GM23338 (cell line): ENCODE measurements at regions not wholly inside any gene's neighbourhood (a gene's known extent, or its start where the extent isn't known, plus 50 kb on each side); places are given as distances from the start of the nearest gene placed in this dataset.

Experiments used
- ATAC-seq: fragments of 200-7000 bp; cut with Tn5 transposase; 3 replicates; pipeline ENCODE4 v1.9.1; 2020
- DNase-seq: peaks from one replicate; pipeline ENCODE4 v3.0.0-alpha.2; 2015; ENCODE audit warnings: low spot score
- H2AFZ ChIP-seq: fragments of 200-600 bp; sonication (generic); 2 replicates; pipeline ENCODE4 v1.8.0; 2016; ENCODE audit warnings: antibody characterized with exemption, mild to moderate bottlenecking, moderate library complexity
- H3F3A ChIP-seq: fragments of 200-600 bp; sonication (generic); replicated peaks from 2 replicates; pipeline ENCODE4 v1.8.0; 2017; ENCODE audit warnings: antibody characterized with exemption, mixed run types, low read depth
- H3K27ac ChIP-seq: fragments of 200-600 bp; sonication (generic); 2 replicates; pipeline ENCODE4 v1.6.1; 2016; ENCODE audit warnings: low read depth
- H3K27me3 ChIP-seq: fragments of 200-600 bp; sonication (generic); 2 replicates; pipeline ENCODE4 v1.8.0; 2016; ENCODE audit warnings: mild to moderate bottlenecking, mixed run types, moderate library complexity; ENCODE audit not compliant: insufficient read depth
- H3K36me3 ChIP-seq: fragments of 200-600 bp; sonication (generic); 2 replicates; pipeline ENCODE4 v1.8.0; 2016; ENCODE audit warnings: mild to moderate bottlenecking; ENCODE audit not compliant: insufficient read depth
- H3K4me1 ChIP-seq: fragments of 200-600 bp; sonication (generic); 2 replicates; pipeline ENCODE4 v1.8.0; 2016; ENCODE audit warnings: mild to moderate bottlenecking, moderate library complexity; ENCODE audit not compliant: insufficient read depth
- H3K4me2 ChIP-seq: fragments of 200-600 bp; sonication (generic); 2 replicates; pipeline ENCODE4 v1.7.1; 2017; ENCODE audit warnings: mixed run types
- H3K4me3 ChIP-seq: fragments of 200-600 bp; sonication (generic); 2 replicates; pipeline ENCODE4 v1.6.1; 2016; ENCODE audit warnings: mixed run types
- H3K79me2 ChIP-seq: fragments of 200-600 bp; sonication (generic); replicated peaks from 2 replicates; pipeline ENCODE4 v1.8.0; 2017; ENCODE audit warnings: mild to moderate bottlenecking; ENCODE audit not compliant: insufficient read depth
- H3K9me2 ChIP-seq: fragments of 200-600 bp; sonication (generic); 2 replicates; pipeline ENCODE4 v1.8.0; 2017; ENCODE audit not compliant: insufficient read depth
- H4K20me1 ChIP-seq: fragments of 200-600 bp; sonication (generic); replicated peaks from 2 replicates; pipeline ENCODE4 v1.8.0; 2017; ENCODE audit warnings: mild to moderate bottlenecking; ENCODE audit not compliant: insufficient read depth
- H3K27ac Mint-ChIP-seq: 2 replicates; pipeline ENCODE4 v1.8.0; 2020; ENCODE audit warnings: inconsistent platforms, mild to moderate bottlenecking, moderate library complexity, mixed read lengths
- H3K27me3 Mint-ChIP-seq: 3 replicates; pipeline ENCODE4 v1.8.0; 2022; ENCODE audit warnings: low read depth, mild to moderate bottlenecking, moderate library complexity, mixed read lengths, inconsistent platforms; ENCODE audit not compliant: insufficient read depth, poor library complexity
- H3K36me3 Mint-ChIP-seq: 3 replicates; pipeline ENCODE4 v1.8.0; 2021; ENCODE audit warnings: low read depth, mild to moderate bottlenecking, inconsistent platforms, moderate library complexity, mixed read lengths
- H3K4me1 Mint-ChIP-seq: 3 replicates; pipeline ENCODE4 v1.8.0; 2020; ENCODE audit warnings: mild to moderate bottlenecking, inconsistent platforms, mixed read lengths
- H3K4me3 Mint-ChIP-seq: 3 replicates; pipeline ENCODE4 v1.8.0; 2021; ENCODE audit warnings: moderate library complexity, mild to moderate bottlenecking, inconsistent platforms, mixed read lengths
- H3K9me3 Mint-ChIP-seq: 3 replicates; pipeline ENCODE4 v1.8.0; 2020; ENCODE audit warnings: moderate library complexity, mild to moderate bottlenecking, inconsistent platforms, mixed read lengths
- CREB1 ChIP-seq: fragments of 250-450 bp; sonication (Bioruptor Pico); IDR thresholded peaks from 2 replicates; pipeline ENCODE4 v1.5.0; 2020; ENCODE audit warnings: low read depth, mild to moderate bottlenecking, moderate library complexity
- EZH2 ChIP-seq: fragments of 200-600 bp; sonication (generic); IDR thresholded peaks from one replicate; pipeline ENCODE4 v1.8.0; 2017; ENCODE audit warnings: antibody characterized with exemption, mild to moderate bottlenecking, low read depth; ENCODE audit not compliant: unreplicated experiment
- EZH2phosphoT487 ChIP-seq: fragments of 200-600 bp; sonication (generic); IDR thresholded peaks from one replicate; pipeline ENCODE4 v1.8.1; 2018; ENCODE audit warnings: antibody characterized with exemption; ENCODE audit not compliant: unreplicated experiment
- JUNB ChIP-seq: IDR thresholded peaks from one replicate; pipeline ENCODE4 v1.6.1; 2016; ENCODE audit warnings: antibody characterized with exemption; ENCODE audit not compliant: unreplicated experiment
- NANOG ChIP-seq: IDR thresholded peaks from 2 replicates; pipeline ENCODE4 v1.6.1; 2016; ENCODE audit warnings: antibody characterized with exemption, borderline replicate concordance
- POLR2AphosphoS5 ChIP-seq: IDR thresholded peaks from 2 replicates; pipeline ENCODE4 v1.6.1; 2016; ENCODE audit warnings: antibody characterized with exemption, low read depth
- STAT1 ChIP-seq: IDR thresholded peaks from one replicate; pipeline ENCODE4 v1.6.1; 2016; ENCODE audit warnings: antibody characterized with exemption; ENCODE audit not compliant: unreplicated experiment
- ZNF114 ChIP-seq: fragments of 250-450 bp; sonication (Bioruptor Pico); IDR thresholded peaks from 2 replicates; pipeline ENCODE4 v1.5.0; 2020; ENCODE audit warnings: mild to moderate bottlenecking, moderate library complexity
- ZNF331 ChIP-seq: fragments of 250-450 bp; sonication (Bioruptor Pico); IDR thresholded peaks from 2 replicates; pipeline ENCODE4 v1.5.0; 2020; ENCODE audit warnings: low read depth, mild to moderate bottlenecking, moderate library complexity
- TF ChIP-seq, protein P1 (sequence below): fragments of 250-450 bp; sonication (Bioruptor Pico); IDR thresholded peaks from 2 replicates; pipeline ENCODE4 v1.5.0; 2020; ENCODE audit warnings: mild to moderate bottlenecking, moderate library complexity
- TF ChIP-seq, protein P2 (sequence below): IDR thresholded peaks from one replicate; pipeline ENCODE4 v1.6.1; 2018; ENCODE audit warnings: antibody characterized with exemption; ENCODE audit not compliant: unreplicated experiment
- TF ChIP-seq, protein P3 (sequence below): IDR thresholded peaks from 2 replicates; pipeline ENCODE4 v1.6.1; 2016; ENCODE audit warnings: antibody characterized with exemption
- TF ChIP-seq, protein P4 (sequence below), 2 experiments: fragments of 200-600 bp in 1 of 2; sonication (generic) in 1 of 2; conservative IDR thresholded peaks; 2 replicates each; pipeline versions ENCODE4 v1.5.1 to v1.6.1; 2016 to 2017; ENCODE audit warnings: antibody characterized with exemption in 2 of 2, low read depth in 2 of 2, mild to moderate bottlenecking in 2 of 2, moderate library complexity in 1 of 2

DNA sequence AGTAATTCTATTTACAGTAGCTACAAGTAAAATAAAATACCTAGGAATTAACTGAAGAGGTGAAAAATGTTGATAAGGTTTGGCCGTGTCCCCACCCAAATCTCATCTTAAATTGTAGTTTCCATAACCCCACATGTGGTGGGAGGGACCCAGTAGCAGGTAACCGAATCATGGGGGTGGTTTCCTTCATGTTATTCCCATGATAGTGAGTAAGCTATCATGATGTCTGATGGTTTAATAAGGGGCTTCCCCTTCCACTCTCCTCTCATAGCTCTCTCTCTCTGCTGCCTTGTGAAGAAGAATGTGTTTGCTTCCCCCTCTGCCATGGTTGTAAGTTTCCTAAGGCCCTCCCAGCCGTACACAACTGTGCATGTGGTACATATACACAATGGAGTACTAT is 1170.7 kb downstream of the BCL11B start:
- no peak for TF ChIP-seq STAT1
- TF ChIP-seq ZNF331 = no peak
- TF ChIP-seq POLR2AphosphoS5 = no peak
- no peak for TF ChIP-seq EZH2
- TF ChIP-seq, protein P1, sequence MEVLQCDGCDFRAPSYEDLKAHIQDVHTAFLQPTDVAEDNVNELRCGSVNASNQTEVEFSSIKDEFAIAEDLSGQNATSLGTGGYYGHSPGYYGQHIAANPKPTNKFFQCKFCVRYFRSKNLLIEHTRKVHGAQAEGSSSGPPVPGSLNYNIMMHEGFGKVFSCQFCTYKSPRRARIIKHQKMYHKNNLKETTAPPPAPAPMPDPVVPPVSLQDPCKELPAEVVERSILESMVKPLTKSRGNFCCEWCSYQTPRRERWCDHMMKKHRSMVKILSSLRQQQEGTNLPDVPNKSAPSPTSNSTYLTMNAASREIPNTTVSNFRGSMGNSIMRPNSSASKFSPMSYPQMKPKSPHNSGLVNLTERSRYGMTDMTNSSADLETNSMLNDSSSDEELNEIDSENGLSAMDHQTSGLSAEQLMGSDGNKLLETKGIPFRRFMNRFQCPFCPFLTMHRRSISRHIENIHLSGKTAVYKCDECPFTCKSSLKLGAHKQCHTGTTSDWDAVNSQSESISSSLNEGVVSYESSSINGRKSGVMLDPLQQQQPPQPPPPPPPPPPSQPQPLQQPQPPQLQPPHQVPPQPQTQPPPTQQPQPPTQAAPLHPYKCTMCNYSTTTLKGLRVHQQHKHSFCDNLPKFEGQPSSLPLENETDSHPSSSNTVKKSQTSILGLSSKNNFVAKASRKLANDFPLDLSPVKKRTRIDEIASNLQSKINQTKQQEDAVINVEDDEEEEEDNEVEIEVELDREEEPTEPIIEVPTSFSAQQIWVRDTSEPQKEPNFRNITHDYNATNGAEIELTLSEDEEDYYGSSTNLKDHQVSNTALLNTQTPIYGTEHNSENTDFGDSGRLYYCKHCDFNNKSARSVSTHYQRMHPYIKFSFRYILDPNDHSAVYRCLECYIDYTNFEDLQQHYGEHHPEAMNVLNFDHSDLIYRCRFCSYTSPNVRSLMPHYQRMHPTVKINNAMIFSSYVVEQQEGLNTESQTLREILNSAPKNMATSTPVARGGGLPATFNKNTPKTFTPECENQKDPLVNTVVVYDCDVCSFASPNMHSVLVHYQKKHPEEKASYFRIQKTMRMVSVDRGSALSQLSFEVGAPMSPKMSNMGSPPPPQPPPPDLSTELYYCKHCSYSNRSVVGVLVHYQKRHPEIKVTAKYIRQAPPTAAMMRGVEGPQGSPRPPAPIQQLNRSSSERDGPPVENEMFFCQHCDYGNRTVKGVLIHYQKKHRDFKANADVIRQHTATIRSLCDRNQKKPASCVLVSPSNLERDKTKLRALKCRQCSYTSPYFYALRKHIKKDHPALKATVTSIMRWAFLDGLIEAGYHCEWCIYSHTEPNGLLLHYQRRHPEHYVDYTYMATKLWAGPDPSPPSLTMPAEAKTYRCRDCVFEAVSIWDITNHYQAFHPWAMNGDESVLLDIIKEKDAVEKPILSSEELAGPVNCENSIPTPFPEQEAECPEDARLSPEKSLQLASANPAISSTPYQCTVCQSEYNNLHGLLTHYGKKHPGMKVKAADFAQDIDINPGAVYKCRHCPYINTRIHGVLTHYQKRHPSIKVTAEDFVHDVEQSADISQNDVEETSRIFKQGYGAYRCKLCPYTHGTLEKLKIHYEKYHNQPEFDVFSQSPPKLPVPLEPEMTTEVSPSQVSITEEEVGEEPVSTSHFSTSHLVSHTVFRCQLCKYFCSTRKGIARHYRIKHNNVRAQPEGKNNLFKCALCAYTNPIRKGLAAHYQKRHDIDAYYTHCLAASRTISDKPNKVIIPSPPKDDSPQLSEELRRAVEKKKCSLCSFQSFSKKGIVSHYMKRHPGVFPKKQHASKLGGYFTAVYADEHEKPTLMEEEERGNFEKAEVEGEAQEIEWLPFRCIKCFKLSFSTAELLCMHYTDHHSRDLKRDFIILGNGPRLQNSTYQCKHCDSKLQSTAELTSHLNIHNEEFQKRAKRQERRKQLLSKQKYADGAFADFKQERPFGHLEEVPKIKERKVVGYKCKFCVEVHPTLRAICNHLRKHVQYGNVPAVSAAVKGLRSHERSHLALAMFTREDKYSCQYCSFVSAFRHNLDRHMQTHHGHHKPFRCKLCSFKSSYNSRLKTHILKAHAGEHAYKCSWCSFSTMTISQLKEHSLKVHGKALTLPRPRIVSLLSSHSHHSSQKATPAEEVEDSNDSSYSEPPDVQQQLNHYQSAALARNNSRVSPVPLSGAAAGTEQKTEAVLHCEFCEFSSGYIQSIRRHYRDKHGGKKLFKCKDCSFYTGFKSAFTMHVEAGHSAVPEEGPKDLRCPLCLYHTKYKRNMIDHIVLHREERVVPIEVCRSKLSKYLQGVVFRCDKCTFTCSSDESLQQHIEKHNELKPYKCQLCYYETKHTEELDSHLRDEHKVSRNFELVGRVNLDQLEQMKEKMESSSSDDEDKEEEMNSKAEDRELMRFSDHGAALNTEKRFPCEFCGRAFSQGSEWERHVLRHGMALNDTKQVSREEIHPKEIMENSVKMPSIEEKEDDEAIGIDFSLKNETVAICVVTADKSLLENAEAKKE (CRISPR knock-in tag) = no peak
- TF ChIP-seq JUNB = no peak
- TF ChIP-seq, protein P2, sequence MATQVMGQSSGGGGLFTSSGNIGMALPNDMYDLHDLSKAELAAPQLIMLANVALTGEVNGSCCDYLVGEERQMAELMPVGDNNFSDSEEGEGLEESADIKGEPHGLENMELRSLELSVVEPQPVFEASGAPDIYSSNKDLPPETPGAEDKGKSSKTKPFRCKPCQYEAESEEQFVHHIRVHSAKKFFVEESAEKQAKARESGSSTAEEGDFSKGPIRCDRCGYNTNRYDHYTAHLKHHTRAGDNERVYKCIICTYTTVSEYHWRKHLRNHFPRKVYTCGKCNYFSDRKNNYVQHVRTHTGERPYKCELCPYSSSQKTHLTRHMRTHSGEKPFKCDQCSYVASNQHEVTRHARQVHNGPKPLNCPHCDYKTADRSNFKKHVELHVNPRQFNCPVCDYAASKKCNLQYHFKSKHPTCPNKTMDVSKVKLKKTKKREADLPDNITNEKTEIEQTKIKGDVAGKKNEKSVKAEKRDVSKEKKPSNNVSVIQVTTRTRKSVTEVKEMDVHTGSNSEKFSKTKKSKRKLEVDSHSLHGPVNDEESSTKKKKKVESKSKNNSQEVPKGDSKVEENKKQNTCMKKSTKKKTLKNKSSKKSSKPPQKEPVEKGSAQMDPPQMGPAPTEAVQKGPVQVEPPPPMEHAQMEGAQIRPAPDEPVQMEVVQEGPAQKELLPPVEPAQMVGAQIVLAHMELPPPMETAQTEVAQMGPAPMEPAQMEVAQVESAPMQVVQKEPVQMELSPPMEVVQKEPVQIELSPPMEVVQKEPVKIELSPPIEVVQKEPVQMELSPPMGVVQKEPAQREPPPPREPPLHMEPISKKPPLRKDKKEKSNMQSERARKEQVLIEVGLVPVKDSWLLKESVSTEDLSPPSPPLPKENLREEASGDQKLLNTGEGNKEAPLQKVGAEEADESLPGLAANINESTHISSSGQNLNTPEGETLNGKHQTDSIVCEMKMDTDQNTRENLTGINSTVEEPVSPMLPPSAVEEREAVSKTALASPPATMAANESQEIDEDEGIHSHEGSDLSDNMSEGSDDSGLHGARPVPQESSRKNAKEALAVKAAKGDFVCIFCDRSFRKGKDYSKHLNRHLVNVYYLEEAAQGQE = no peak
- no peak for TF ChIP-seq EZH2phosphoT487
- no peak for TF ChIP-seq NANOG
- no peak for TF ChIP-seq CREB1 (CRISPR knock-in tag)
- TF ChIP-seq, protein P3, sequence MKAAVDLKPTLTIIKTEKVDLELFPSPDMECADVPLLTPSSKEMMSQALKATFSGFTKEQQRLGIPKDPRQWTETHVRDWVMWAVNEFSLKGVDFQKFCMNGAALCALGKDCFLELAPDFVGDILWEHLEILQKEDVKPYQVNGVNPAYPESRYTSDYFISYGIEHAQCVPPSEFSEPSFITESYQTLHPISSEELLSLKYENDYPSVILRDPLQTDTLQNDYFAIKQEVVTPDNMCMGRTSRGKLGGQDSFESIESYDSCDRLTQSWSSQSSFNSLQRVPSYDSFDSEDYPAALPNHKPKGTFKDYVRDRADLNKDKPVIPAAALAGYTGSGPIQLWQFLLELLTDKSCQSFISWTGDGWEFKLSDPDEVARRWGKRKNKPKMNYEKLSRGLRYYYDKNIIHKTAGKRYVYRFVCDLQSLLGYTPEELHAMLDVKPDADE = no peak
- TF ChIP-seq, protein P4, sequence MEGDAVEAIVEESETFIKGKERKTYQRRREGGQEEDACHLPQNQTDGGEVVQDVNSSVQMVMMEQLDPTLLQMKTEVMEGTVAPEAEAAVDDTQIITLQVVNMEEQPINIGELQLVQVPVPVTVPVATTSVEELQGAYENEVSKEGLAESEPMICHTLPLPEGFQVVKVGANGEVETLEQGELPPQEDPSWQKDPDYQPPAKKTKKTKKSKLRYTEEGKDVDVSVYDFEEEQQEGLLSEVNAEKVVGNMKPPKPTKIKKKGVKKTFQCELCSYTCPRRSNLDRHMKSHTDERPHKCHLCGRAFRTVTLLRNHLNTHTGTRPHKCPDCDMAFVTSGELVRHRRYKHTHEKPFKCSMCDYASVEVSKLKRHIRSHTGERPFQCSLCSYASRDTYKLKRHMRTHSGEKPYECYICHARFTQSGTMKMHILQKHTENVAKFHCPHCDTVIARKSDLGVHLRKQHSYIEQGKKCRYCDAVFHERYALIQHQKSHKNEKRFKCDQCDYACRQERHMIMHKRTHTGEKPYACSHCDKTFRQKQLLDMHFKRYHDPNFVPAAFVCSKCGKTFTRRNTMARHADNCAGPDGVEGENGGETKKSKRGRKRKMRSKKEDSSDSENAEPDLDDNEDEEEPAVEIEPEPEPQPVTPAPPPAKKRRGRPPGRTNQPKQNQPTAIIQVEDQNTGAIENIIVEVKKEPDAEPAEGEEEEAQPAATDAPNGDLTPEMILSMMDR (conservative IDR thresholded peaks at IDR 0.05; ENCODE audit: low read depth in 2 of 2) = no peak
- TF ChIP-seq ZNF114 (CRISPR knock-in tag) = no peak
- Mint-ChIP-seq H3K4me3 (no peak overlapping the region), H3K36me3 (no peaks in the 10 kb centered on the region), H3K27ac (no peak overlapping the region), H3K9me3 (no peaks in the 10 kb centered on the region), H3K27me3 (no peaks in the 10 kb centered on the region), H3K4me1 (no peaks in the 10 kb centered on the region)
- no peaks in the 10 kb centered on the region for H3K36me3 ChIP-seq
- H3K4me1 ChIP-seq = no peaks in the 10 kb centered on the region
- H4K20me1 ChIP-seq = no peaks in the 10 kb centered on the region
- no peaks in the 10 kb centered on the region for H3F3A ChIP-seq
- ATAC-seq (no peak), DNase-seq (no peak)
- 0 out of 2 replicates have a peak, but pooled peaks cover 5% of the 10 kb centered on the region for H3K9me2 ChIP-seq
- no peak overlapping the region for H3K4me2 ChIP-seq
- no peak overlapping the region for H3K27ac ChIP-seq
- no peak overlapping the region for H2AFZ ChIP-seq
- no peaks in the 10 kb centered on the region for H3K79me2 ChIP-seq
- H3K4me3 ChIP-seq = no peak overlapping the region
- H3K27me3 ChIP-seq = no peaks in the 10 kb centered on the region
